Renal cortical epithelial cell (primary cell): ENCODE measurements at regions not wholly inside any gene's neighbourhood (a gene's known extent, or its start where the extent isn't known, plus 50 kb on each side); places are given as distances from the start of the nearest gene placed in this dataset.
"Not testable (repeated sequence)": the region's sequence is repeated elsewhere in the genome, so short reads cannot be mapped to it uniquely, and the experiment has no call there.

Source experiments
- DNase-seq: peaks from one replicate; pipeline ENCODE4 v3.0.0-alpha.2; 2011; ENCODE audit warnings: low read depth

DNA sequence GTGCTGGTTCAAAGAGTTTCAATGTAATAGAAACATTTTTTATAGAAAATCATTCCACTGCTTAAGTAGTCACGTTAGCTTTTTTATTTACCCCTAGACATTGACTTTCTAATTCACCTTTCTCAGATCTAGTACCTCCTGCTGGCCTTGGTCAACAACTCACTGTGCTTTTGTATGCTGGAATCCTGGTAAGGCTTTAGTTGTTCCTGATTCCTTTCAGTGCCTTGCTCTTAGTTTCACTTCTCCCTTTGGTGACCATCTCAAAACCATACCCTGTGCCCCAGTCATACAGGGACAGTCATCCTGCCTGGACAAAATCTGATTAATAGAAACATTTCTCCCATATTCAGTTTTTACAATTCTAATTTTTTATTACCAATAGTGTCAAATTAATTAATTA, 130.2 kb downstream of the GPR37 start:
- DNase-seq: no peak

DNA sequence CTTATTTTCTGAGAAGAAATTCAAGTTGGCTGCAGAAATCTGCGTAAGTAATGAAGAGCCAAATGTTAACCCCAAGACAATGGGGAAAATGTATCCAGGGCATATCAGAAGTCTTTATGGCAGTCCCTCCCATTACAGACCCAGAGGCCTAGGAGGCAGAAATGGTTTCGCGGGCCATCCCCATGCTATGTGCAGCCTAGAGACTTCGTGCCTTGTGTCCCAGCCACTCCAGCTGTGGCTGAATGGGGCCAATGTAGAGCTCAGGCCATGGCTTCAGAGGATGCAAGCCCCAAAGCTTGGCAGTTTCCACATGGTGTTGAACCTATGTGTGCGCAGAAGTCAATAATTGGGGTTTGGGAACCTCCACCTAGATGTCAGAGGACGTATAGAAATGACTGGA, 131.9 kb downstream of the GPR37 start:
- no peak for DNase-seq

DNA sequence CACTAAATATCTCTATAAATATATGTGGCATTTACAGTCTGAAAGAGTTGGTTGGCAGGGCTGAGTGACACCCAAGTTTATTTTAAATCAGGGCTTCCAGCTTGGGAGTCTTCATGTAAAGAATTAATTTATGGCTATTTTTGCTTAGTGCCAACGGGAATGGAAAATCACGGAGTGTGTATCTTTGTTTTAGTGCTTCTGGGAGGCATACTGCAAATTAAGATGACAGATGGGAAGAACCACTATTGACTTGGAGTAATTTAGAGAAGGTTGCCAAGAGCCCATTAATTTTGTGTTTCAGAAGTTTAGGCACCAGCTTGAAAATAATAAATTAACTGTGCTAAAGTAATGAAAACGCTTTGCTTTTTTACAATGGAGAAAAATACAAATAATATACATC, 135.2 kb downstream of the GPR37 start:
- DNase-seq: no peak

DNA sequence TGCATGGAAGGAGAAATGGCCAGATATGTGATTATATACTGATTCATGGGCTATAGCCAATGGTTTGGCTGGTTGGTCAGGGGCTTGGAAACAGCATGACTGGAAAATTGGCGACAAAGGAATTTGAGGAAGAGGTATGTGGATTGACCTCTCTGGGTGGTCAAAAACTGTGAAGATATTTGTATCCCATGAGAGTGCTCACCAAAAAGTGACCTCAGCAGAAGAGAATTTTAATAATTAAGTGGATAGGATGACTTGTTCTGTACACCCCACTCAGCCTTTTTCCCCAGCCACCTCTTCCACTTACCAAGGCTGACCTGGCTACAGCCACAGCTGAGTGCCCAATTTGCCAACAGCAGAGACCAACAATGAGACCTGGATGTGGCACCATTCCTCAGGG, 146.7 kb downstream of the GPR37 start:
- no peak for DNase-seq

DNA sequence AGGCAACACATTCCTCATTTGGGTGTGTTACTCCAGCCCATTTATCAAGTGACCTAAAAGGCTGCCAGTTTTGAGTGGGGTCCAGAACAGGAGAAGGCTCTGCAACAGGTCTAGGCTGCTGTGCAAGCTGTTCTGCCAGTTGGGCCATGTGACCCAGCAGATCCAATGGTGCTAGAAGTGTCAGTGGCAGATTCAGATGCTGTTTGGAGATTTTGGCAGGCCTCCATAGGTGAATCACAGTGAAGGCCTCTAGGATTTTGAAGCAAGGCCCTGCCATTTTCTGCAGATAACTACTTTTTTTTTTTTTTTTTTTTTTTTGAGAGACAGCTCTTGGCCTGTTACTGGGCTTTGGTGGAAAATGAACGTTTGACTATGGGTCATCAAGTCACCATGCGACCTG, 147.5 kb downstream of the GPR37 start:
- not testable (repeated sequence) for DNase-seq

DNA sequence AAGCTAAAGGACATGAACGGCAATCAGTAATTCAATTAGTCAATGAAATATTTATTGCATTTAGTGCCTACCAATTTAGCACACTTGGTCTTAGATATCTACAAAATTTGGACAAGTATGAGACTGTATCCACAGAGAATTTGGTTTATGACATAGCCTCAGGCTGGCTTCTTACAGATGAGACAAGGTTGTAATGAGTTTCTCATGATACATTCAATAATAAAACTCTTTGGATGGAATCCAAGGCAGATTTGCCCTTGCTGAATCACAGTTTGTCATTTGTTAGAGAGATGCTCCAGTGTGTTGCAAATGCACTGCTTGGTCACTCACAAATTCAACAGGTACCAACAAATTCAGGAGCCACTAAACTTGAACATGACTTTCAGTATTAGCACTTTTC, 162.5 kb downstream of the GPR37 start:
- no peak for DNase-seq

DNA sequence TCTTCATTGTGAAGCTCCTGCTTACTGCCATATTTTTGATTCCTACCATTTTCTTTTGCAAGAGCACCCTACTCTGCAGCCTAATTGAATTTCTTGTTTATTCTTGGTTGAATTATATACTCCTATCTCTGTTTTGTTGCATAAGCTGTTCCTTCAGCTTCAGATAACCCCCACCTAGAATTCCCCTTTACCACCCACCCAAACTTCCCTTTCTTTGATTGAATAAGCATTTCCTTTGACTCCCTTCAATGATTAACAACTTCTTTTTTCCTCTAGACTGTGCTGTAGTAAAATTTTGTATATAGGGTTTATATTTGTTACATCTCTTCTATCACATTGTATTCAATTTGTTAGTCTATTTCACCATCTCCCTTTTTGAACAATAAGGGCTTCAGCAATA, 168.1 kb downstream of the GPR37 start:
- DNase-seq: no peak

DNA sequence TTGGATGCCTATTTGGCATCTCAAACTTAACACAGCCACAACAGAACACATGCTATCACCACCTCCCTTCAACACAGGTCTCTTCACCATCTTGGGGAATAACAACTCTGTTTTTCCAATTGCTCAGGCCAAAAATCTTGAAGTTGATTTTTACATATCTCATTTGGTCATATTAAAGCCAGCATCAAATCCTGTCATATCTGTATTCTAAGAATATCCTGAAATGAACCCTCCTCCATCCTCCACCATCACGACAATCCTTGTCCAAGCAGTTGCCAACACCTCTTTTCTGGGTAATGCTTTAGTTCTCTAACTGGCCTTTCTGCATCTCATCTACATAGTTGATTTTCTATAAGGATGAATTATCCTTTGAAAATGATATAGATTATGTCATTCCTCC, 168.7 kb downstream of the GPR37 start:
- DNase-seq: no peak

DNA sequence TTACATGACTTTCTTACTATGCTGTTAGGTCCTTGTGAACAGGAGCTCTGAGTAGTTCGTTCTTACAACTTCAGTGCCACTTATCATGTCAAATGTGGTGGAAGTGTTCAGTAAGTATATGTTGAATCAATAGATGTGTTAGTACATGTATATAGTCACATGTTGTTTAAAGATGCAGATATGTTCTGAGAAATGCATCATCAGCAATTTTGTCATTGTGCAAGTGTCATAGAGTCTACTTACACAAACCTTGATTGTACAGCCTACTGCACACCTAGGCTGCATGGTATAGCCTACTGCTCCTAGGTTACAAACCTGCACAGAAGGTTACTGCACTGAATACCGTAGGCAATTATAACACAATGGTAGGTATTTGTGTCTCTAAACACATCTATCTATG, 174.8 kb downstream of the GPR37 start:
- no peak for DNase-seq

DNA sequence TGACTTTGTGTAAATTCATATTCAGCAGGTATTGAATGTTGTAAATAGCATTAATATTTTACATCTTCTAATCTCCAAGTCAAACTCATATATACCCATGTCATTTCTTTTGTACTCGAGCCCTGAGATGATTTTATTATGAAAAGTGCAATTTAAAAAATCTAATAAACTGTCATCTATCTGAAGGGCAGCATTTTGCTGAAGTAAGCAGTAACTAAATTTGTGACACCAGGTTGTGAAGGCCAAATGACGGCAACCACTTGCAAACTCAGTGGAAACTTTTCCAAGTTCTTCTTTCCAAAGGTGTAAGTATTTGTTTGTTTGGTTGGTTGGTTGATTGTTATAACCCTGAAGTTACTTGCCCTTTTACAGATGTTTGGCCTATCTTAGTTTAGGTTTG, 188.3 kb downstream of the GPR37 start:
- DNase-seq: no peak

DNA sequence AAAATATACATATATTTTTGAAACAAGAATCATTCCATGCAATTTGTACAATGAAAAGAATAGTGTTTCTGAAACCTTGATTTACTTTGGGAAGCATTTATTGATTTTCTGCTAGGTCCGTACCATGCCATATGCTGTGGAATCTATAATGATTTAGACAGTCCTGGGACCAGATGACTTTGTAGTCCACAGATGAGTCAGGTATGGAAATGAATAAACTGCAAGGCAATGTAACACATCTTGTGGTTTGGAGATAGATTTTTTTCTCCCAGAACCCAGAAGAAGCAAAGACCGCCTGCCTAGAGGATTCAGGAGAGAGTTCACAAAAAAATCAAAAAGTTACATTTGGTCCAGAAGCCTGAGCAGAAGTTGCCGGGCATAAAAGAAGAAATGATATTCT, 190.4 kb downstream of the GPR37 start:
- DNase-seq: no peak

DNA sequence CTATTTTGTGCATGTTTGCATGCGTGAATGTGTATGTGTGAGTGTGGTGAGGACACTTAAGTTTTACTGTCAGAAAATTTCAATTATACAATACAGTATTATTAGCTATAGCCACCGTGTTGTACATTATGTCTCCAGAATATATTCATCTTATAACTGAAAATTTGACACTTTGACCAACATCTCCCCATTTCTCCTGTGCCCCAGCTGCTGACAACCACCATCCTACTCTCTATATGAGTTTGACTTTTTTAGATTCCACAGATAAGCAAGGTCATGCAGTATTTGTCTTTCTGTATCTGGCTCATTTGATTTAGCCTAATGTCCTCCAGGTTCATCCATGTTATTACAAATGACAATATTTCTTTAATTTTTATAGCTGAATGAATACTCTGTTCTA, 195.0 kb downstream of the GPR37 start:
- no peak for DNase-seq

DNA sequence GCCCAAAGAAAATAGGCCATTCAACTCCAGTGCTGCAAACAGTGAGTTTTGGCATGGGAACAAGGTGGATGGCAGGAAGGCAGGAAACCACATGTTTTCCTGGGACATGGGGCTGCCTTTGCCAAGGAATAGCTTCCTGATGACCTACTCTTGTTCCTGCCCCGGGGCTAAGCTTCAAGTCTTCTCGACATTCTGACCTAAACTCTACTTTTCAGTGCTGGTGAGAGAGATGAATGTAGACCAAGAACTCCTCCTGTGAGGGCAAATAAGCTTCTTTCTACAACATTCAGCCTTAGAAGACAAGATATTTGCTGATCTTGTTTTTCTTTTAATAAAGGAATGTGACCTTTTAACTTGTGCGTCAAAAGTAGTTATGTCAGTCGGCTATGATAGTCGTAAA, 199.0 kb downstream of the GPR37 start:
- DNase-seq: peak; percentile 58

DNA sequence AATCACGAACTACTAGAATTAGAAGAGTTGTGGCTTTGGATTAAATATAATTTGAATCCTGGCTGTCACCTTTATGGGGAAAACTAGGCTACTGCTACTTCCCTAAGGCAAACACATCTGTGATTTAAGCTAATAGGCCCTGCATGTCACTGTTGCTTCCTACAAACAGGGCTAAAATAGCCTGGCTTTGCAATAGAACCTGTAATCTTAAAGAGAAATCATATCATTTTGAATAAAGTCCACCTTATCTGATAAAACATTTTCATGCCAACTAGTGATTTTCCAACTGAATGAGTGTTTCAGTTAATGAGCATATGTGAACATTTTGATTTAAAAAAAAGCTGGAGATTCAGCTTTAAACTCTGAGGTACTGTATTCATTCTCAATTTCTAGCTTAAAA, 208.0 kb downstream of the GPR37 start:
- no peak for DNase-seq

DNA sequence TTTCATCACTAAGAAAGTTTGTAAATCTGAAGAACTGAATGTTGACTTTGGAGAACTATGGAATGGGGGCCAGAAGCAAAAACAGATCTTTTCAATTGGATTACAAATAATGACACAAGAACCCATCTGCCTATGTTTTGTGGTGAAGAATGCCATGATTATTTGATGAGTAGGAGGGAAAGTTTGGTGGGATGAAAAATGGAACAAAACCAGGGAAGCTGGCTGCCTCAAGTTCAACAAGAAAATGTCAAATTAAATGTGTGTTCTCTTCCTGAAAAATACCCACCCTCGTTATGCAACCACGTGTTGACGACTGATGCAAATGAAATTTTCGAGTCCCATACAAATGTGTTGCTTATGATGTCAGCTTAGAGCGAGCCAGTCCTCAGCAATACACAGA, 208.5 kb downstream of the GPR37 start:
- no peak for DNase-seq

DNA sequence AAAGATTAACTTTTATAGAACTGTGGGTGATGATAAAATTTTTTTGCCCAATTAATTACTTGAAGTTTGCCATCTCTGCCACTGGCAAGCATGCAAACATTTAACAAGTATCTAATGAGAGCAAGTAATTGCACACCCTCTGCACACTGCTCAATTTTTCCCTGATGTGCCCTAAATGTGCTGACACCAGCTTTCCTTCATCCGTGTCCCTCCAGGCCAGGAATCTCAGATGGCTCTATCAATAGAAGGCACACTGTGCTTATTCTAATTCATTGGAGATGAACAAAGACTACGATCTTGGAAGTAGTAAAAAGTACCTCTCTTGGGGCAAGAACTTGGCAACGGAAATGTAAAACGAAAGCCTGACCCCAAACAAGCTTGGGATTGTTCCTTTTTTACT, 212.1 kb downstream of the GPR37 start:
- DNase-seq: no peak

DNA sequence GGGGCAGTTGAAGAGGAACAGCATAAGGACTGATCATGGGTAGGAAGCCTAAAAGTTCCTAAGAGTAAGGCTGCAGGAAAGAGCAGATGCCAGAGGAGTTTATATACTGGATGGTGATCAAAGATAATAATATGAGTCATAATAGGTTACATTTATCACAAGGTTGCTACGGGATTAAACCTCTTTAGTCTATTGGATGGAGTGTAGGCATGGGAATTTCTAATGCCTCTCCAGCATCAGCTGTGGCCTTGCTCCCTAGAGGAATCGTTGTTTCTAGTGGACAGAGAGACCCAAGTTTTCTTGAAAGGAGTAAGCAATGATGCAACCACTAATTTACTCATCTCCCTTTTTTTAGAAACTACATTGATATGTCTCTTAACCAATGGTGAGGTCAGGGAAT, 213.4 kb downstream of the GPR37 start:
- DNase-seq: no peak

DNA sequence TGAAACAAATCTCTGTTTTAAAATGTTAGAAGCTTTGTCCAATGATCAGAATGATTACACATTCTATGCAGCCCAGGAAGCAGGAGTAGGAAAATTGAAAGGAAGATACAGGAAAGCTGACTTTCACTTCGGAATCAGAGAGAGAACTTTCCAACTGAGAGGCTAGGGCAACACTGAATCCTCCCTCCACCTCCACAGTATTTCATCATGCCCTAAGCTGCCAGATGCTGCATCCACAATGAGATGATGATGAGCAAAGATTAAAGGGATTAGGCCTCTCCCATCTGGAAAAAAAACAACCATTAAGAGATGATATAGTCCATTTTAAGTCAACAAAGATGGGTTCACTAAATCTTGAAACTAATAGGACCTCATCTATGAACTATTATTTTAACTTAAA, 215.6 kb downstream of the GPR37 start:
- DNase-seq: no peak

DNA sequence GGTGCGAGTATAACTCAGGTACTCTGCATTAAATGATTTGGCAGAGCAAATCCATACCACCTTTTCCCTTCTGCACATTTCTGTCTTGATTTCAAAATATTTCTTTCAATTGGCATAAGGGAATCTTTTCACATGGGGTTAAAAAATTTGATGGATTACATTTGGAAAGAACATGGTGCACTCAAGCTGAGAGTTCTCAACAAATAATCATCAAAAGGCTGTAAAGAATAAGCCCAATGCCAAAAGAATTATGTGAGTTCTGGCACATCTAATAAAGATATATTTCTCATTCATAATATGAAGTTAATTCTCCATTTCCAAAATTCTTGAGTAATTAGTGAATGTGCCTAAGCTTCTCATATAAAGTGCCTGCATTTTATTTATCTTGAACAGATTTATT, 223.1 kb downstream of the GPR37 start:
- no peak for DNase-seq

DNA sequence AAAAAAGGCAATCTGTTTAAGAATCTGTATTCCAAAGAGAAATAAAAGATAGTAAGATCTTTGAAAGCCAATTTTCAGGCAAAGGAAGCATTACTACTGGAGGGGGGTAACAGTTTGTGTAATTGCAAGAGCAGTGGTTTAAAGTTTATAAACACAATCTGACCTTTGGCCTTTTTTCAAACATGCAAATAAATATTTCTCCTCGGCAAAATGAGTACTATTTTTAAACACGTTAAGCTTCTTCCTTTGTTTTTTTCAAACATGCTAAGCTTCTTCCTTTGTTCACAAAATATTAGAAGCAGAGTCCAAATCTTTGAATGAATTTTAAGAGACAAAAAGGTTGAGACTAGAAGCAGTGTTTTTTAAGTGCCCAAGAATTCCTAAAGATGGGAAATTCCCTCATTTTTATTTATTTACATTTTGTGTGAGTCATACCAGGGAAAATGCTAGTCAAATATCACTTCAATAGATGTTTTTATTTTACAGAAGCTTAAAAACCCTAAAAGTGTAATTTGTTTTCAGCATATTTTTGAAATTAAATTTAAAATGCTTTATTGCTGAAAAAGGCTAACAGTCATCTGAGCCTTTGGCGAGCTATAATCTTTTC, 229.3 kb downstream of the GPR37 start:
- no peak for DNase-seq

DNA sequence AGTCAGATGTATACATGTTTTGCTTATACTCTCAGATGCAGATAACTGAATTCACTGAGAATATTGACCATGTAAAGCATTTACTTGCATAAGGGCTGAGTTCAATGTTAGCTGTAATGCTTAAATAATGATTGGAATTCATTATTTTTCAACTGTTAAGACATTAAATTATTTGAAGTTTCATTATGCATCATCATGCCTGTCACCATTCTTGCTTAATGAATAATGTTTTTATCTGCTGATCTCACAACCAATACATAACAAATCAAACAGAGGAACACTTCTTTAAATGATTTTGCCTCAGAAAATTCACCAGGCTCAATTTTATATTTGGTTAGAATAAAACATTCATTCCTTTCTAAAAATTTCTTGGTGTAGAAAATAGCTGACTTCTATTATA, 233.4 kb downstream of the GPR37 start:
- DNase-seq: peak; percentile 27

DNA sequence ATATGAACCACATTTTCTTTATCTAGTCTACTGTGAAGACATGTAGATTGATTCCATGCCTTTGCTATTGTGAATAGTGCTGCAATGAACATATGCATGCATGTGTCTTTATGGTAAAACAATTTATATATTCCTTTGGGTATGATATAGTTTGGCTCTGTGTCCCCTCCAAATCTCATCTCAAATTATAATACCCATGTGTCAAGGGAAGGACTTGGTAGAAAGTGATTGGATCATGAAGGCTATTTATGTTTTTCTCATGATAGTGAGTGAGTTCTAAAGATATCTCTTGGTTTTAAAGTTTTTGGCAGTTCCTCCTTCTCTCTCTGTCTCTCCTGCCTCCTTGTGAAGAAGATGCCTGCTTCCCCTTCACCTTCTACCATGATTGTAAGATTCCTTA, 248.7 kb downstream of the GPR37 start:
- DNase-seq: no peak

DNA sequence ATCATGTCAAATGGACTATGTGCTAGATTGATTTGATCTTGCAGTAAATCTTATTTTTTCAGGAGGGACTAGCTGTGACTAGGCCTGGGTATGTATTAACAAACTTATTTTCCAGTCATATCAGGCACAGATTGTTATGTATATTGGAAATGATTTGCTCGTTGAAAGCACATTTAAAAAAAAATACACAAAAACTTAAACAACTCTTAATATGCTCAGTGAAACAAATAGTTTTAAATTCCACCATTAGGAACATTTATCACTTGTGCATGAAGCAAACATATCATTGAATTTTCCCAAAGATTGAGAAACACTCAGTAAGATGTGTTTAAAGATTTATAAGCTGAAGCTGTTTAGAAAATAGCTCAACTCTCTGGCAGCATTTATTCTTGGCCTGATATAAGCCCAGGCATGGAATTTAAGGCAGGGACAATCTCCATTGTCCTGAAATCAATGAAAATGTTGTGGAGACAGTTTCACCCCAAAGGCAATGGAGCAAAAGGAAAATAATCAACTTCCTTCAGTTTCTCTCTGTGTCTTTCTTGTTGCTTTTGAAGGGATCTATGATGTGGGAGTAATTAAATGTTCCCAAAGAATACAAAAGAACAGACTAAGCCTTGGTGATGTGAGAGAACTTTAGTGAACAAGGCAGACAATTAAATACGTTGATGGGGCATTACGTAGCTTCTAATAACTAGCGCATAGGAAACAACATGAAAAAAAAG, 250.3 kb downstream of the GPR37 start:
- DNase-seq: no peak

DNA sequence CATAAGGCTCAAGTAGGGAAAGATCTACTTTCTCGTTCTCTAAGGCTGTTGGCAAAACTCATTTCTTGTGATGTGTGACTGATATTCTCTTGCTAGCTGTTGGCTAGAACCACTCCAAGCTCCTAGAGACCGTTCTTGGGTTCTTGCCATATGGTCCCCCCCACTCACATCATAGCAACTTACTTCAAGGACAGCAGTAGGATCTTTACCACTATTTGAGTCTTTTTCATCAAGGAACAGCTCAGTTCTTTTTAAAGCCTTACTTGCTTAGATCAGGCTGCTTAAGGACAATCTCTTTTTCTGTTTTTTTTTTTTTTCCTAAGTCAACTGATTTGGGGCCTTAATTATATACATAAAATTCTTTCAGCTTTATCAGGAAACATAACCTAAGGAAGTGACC, 251.1 kb downstream of the GPR37 start:
- DNase-seq: no peak
